Head of caudate nucleus (tissue), 42 donors: ENCODE measurements at regions not wholly inside any gene's neighbourhood (a gene's known extent, or its start where the extent isn't known, plus 50 kb on each side); places are given as distances from the start of the nearest gene placed in this dataset.
A peak's percentile ranks its signal among the peaks of the same experiment; 100 is the strongest.

Experiments
- DNase-seq, 42 donors: peaks; one replicate each; pipeline versions ENCODE4 v3.0.0 to v3.0.0-alpha.2; 2020 to 2021; ENCODE audit warnings: mixed read lengths in 7 of 42
- intact Hi-C: fragments of 100-400 bp; cut with DNase I; formaldehyde crosslinking; loops from one replicate; pipeline ENCODE4 v1.15.0; 2022

- no peak for DNase-seq
- intact Hi-C loops = no loop called here
These were observed 367.9 kb downstream of the CYLC2 start for GRCh38 chr9:103362986-103363385.

GRCh38 chr9:103364753-103365152, 369.6 kb downstream of the CYLC2 start:
- DNase-seq = no peak
- intact Hi-C loops = no loop called here

GRCh38 chr9:103371152-103371551, 376.0 kb downstream of the CYLC2 start:
- no peak for DNase-seq

GRCh38 chr9:103372828-103373227, 377.7 kb downstream of the CYLC2 start:
- DNase-seq = no peak
- intact Hi-C loops = no loop called here

More at GRCh38 chr9:103371152-103371551, 376.0 kb downstream of the CYLC2 start:
- intact Hi-C loops = no loop called here

GRCh38 chr9:103377667-103378066, 382.5 kb downstream of the CYLC2 start:
- DNase-seq = no peak
- intact Hi-C loops = no loop called here

GRCh38 chr9:103397868-103398600, 402.9 kb downstream of the CYLC2 start:
- DNase-seq = peak in 41 of 42 donors; percentile 5 to 81 (median 57)
- intact Hi-C loops = no loop called here

GRCh38 chr9:103399535-103399934, 404.4 kb downstream of the CYLC2 start:
- intact Hi-C loops = no loop called here
- DNase-seq = no peak

GRCh38 chr9:103407260-103407659, 412.1 kb downstream of the CYLC2 start:
- peak in 2 of 42 donors; percentile 4 to 35 for DNase-seq
- intact Hi-C loops = no loop called here

GRCh38 chr9:103410059-103410458, 414.9 kb downstream of the CYLC2 start:
- intact Hi-C loops = no loop called here
- no peak for DNase-seq

- no peak for DNase-seq
- intact Hi-C loops = no loop called here
These were observed 432.6 kb downstream of the CYLC2 start for GRCh38 chr9:103427696-103428095.

- no peak for DNase-seq
- intact Hi-C loops = no loop called here
These were observed 435.3 kb downstream of the CYLC2 start for GRCh38 chr9:103430469-103430868.

- intact Hi-C loops = no loop called here
These were observed 436.7 kb downstream of the CYLC2 start for GRCh38 chr9:103431809-103432208.

GRCh38 chr9:103444176-103444575, 449.0 kb downstream of the CYLC2 start:
- no peak for DNase-seq
- intact Hi-C loops = no loop called here

More at GRCh38 chr9:103431809-103432208, 436.7 kb downstream of the CYLC2 start:
- no peak for DNase-seq

GRCh38 chr9:103458826-103459225, 463.7 kb downstream of the CYLC2 start:
- DNase-seq = no peak
- intact Hi-C loops = no loop called here

GRCh38 chr9:103471241-103471640, 476.1 kb downstream of the CYLC2 start:
- no peak for DNase-seq
- intact Hi-C loops = no loop called here

- intact Hi-C loops = no loop called here
- DNase-seq = no peak
These were observed 479.0 kb downstream of the CYLC2 start for GRCh38 chr9:103474156-103474555.

- no peak for DNase-seq
- intact Hi-C loops = no loop called here
These were observed 488.5 kb downstream of the CYLC2 start for GRCh38 chr9:103483471-103484096.

GRCh38 chr9:103485138-103485537, 490.0 kb downstream of the CYLC2 start:
- no peak for DNase-seq
- intact Hi-C loops = no loop called here

GRCh38 chr9:103514767-103515166, 519.6 kb downstream of the CYLC2 start:
- no peak for DNase-seq
- intact Hi-C loops = no loop called here

GRCh38 chr9:103522409-103522808, 527.3 kb downstream of the CYLC2 start:
- intact Hi-C loops = no loop called here
- no peak for DNase-seq

GRCh38 chr9:103530934-103531333, 535.8 kb downstream of the CYLC2 start:
- intact Hi-C loops = no loop called here
- no peak for DNase-seq
